Smooth muscle cell (in vitro differentiated cells): ENCODE measurements at regions not wholly inside any gene's neighbourhood (a gene's known extent, or its start where the extent isn't known, plus 50 kb on each side); places are given as distances from the start of the nearest gene placed in this dataset.

Experiments
- DNase-seq: peaks from one replicate; lab custom pipeline; 2025; ENCODE audit not compliant: unreplicated experiment; lab: John Stamatoyannopoulos, UW
- H2AFZ ChIP-seq: fragments of 200-600 bp; sonication (generic); 2 replicates; pipeline ENCODE4 v1.6.0; 2016; ENCODE audit warnings: antibody characterized with exemption, low read depth, mild to moderate bottlenecking
- H3F3A ChIP-seq: fragments of 200-600 bp; sonication (generic); 2 replicates; pipeline ENCODE4 v1.6.0; 2017; ENCODE audit warnings: antibody characterized with exemption, low read depth
- H3K27ac ChIP-seq: fragments of 200-600 bp; sonication (generic); 2 replicates; pipeline ENCODE4 v1.5.1; 2016; ENCODE audit warnings: low read depth, mild to moderate bottlenecking
- H3K27me3 ChIP-seq: fragments of 200-600 bp; sonication (generic); 2 replicates; pipeline ENCODE4 v1.6.1; 2016; ENCODE audit warnings: low read depth, mild to moderate bottlenecking
- H3K36me3 ChIP-seq: fragments of 200-600 bp; sonication (generic); 2 replicates; pipeline ENCODE4 v1.5.1; 2016; ENCODE audit warnings: low read depth
- H3K4me1 ChIP-seq: fragments of 200-600 bp; sonication (generic); 2 replicates; pipeline ENCODE4 v1.5.1; 2016; ENCODE audit warnings: low read depth
- H3K4me2 ChIP-seq: fragments of 200-600 bp; sonication (generic); 2 replicates; pipeline ENCODE4 v1.6.0; 2016; ENCODE audit warnings: mild to moderate bottlenecking
- H3K4me3 ChIP-seq: fragments of 200-600 bp; sonication (generic); 2 replicates; pipeline ENCODE4 v1.5.1; 2016; ENCODE audit warnings: mild to moderate bottlenecking
- H3K79me2 ChIP-seq: fragments of 200-600 bp; sonication (generic); 2 replicates; pipeline ENCODE4 v1.6.0; 2016; ENCODE audit warnings: low read depth, mild to moderate bottlenecking
- H3K9ac ChIP-seq: fragments of 200-600 bp; sonication (generic); 2 replicates; pipeline ENCODE4 v1.6.0; 2016; ENCODE audit warnings: low read depth
- H3K9me3 ChIP-seq: fragments of 200-600 bp; sonication (generic); replicated peaks from 2 replicates; pipeline ENCODE4 v1.5.1; 2016; ENCODE audit warnings: low read depth
- H4K20me1 ChIP-seq: fragments of 200-600 bp; sonication (generic); 2 replicates; pipeline ENCODE4 v1.6.0; 2016; ENCODE audit warnings: low read depth
- WGBS: methylation state at CpG from one replicate; pipeline ENCODE4 v1.1.7; 2016; ENCODE audit warnings: low lambda C conversion rate; 5-methylcytosine and 5-hydroxymethylcytosine counted together
- TF ChIP-seq, protein P1 (sequence below): fragments of 200-600 bp; sonication (generic); IDR thresholded peaks from 2 replicates; pipeline ENCODE4 v1.5.1; 2017; ENCODE audit warnings: borderline replicate concordance, mild to moderate bottlenecking, antibody characterized with exemption; ENCODE audit not compliant: insufficient read depth, poor library complexity, severe bottlenecking

GRCh38 chr7:84603545-84603944, 409.0 kb upstream of the SEMA3A start:
- no peaks in the 10 kb centered on the region for H3K36me3 ChIP-seq
- no peaks in the 10 kb centered on the region for H3K27me3 ChIP-seq
- H3K79me2 ChIP-seq, result no peaks in the 10 kb centered on the region
- no peaks in the 10 kb centered on the region for H3K9me3 ChIP-seq
- H3K4me2 ChIP-seq, result no peak overlapping the region
- DNase-seq, result no peak
- H3K27ac ChIP-seq, result no peak overlapping the region
- 95% methylated on average over 5 of the region's 5 CpGs for WGBS
- no peaks in the 10 kb centered on the region for H3K4me1 ChIP-seq
- H3K4me3 ChIP-seq, result no peak overlapping the region
- H3K9ac ChIP-seq, result no peak overlapping the region
- H3F3A ChIP-seq, result no peaks in the 10 kb centered on the region
- TF ChIP-seq, protein P1, sequence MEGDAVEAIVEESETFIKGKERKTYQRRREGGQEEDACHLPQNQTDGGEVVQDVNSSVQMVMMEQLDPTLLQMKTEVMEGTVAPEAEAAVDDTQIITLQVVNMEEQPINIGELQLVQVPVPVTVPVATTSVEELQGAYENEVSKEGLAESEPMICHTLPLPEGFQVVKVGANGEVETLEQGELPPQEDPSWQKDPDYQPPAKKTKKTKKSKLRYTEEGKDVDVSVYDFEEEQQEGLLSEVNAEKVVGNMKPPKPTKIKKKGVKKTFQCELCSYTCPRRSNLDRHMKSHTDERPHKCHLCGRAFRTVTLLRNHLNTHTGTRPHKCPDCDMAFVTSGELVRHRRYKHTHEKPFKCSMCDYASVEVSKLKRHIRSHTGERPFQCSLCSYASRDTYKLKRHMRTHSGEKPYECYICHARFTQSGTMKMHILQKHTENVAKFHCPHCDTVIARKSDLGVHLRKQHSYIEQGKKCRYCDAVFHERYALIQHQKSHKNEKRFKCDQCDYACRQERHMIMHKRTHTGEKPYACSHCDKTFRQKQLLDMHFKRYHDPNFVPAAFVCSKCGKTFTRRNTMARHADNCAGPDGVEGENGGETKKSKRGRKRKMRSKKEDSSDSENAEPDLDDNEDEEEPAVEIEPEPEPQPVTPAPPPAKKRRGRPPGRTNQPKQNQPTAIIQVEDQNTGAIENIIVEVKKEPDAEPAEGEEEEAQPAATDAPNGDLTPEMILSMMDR, result no peak
- H2AFZ ChIP-seq, result no peak overlapping the region
- H4K20me1 ChIP-seq, result no peaks in the 10 kb centered on the region

DNA sequence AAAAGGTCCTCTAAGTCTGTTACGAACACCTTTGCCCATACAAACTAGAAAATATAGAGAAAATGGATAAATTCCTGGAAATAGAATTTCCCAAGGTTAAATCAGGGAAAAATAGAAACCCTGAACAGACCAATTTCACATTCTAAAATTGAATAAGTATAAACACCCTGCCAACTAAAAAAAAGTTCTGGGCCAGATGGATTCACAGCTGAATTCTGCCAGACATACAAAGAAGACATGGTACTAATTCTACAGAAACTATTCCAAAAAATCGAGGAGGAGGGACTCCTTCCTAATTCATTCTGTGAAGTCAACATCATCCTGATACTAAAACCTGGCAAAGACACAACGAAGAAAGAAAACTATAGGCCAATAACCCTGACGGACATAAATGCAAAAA, 400.4 kb upstream of the SEMA3A start:
- Histone ChIP-seq H3K4me1 (no peaks in the 10 kb centered on the region), H3K4me2 (no peak overlapping the region), H3F3A (no peaks in the 10 kb centered on the region), H3K9ac (no peak overlapping the region), H3K27me3 (no peaks in the 10 kb centered on the region), H3K4me3 (no peak overlapping the region), H4K20me1 (no peaks in the 10 kb centered on the region), H2AFZ (no peak overlapping the region), H3K36me3 (no peaks in the 10 kb centered on the region), H3K27ac (no peak overlapping the region), H3K9me3 (no peaks in the 10 kb centered on the region), H3K79me2 (no peaks in the 10 kb centered on the region)
- 87% methylated on average over 4 of the region's 4 CpGs for WGBS
- DNase-seq, result no peak
- TF ChIP-seq, protein P1, result no peak

GRCh38 chr7:84591897-84592296, 397.3 kb upstream of the SEMA3A start:
- no peak overlapping the region for H3K4me3 ChIP-seq
- H2AFZ ChIP-seq, result no peak overlapping the region
- DNase-seq, result no peak
- H3K4me1 ChIP-seq, result no peaks in the 10 kb centered on the region
- no peaks in the 10 kb centered on the region for H3K27me3 ChIP-seq
- H3F3A ChIP-seq, result no peaks in the 10 kb centered on the region
- no peaks in the 10 kb centered on the region for H4K20me1 ChIP-seq
- H3K27ac ChIP-seq, result no peak overlapping the region
- 95% methylated on average over 2 of the region's 2 CpGs for WGBS
- TF ChIP-seq, protein P1, result no peak
- no peaks in the 10 kb centered on the region for H3K79me2 ChIP-seq
- H3K9ac ChIP-seq, result no peak overlapping the region
- no peaks in the 10 kb centered on the region for H3K36me3 ChIP-seq
- no peak overlapping the region for H3K4me2 ChIP-seq
- H3K9me3 ChIP-seq, result no peaks in the 10 kb centered on the region

GRCh38 chr7:84589012-84589411, 394.4 kb upstream of the SEMA3A start:
- Histone ChIP-seq H3K79me2 (no peaks in the 10 kb centered on the region), H3K9ac (no peak overlapping the region), H3K27me3 (no peaks in the 10 kb centered on the region), H4K20me1 (no peaks in the 10 kb centered on the region), H3K27ac (no peak overlapping the region), H3K4me3 (no peak overlapping the region), H3F3A (no peaks in the 10 kb centered on the region), H3K9me3 (no peaks in the 10 kb centered on the region), H2AFZ (no peak overlapping the region), H3K36me3 (no peaks in the 10 kb centered on the region), H3K4me2 (no peak overlapping the region), H3K4me1 (no peaks in the 10 kb centered on the region)
- TF ChIP-seq, protein P1, result no peak
- WGBS, result 92% methylated on average over 4 of the region's 4 CpGs
- no peak for DNase-seq
